Esophagus squamous epithelium (tissue), 4 donors: ENCODE measurements at regions not wholly inside any gene's neighbourhood (a gene's known extent, or its start where the extent isn't known, plus 50 kb on each side); places are given as distances from the start of the nearest gene placed in this dataset.

ENCODE experiments used
- POLR2A ChIP-seq, 4 donors: fragments of 450-650 bp; IDR thresholded peaks; one replicate each; pipeline ENCODE4 v1.6.1; 2017; ENCODE audit warnings: antibody characterized with exemption in 4 of 4, mild to moderate bottlenecking in 4 of 4, moderate library complexity in 3 of 4
- TF ChIP-seq, protein P1 (sequence below), 6 experiments: fragments of 450-650 bp in 4 of 6; fragments of 200-600 bp in 2 of 6; sonication (generic) in 2 of 6; IDR thresholded peaks; one replicate each; pipeline ENCODE4 v1.5.1; 2016 to 2019; ENCODE audit warnings: antibody characterized with exemption in 6 of 6, mild to moderate bottlenecking in 4 of 6, moderate library complexity in 4 of 6

- TF ChIP-seq, protein P1, sequence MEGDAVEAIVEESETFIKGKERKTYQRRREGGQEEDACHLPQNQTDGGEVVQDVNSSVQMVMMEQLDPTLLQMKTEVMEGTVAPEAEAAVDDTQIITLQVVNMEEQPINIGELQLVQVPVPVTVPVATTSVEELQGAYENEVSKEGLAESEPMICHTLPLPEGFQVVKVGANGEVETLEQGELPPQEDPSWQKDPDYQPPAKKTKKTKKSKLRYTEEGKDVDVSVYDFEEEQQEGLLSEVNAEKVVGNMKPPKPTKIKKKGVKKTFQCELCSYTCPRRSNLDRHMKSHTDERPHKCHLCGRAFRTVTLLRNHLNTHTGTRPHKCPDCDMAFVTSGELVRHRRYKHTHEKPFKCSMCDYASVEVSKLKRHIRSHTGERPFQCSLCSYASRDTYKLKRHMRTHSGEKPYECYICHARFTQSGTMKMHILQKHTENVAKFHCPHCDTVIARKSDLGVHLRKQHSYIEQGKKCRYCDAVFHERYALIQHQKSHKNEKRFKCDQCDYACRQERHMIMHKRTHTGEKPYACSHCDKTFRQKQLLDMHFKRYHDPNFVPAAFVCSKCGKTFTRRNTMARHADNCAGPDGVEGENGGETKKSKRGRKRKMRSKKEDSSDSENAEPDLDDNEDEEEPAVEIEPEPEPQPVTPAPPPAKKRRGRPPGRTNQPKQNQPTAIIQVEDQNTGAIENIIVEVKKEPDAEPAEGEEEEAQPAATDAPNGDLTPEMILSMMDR (IDR thresholded peaks at IDR 0.05): no peak
- no peak for TF ChIP-seq POLR2A (IDR thresholded peaks at IDR 0.05)
Observed at GRCh38 chr6:10235344-10235743, 179.5 kb downstream of the TFAP2A start.
